SKM-1 treated with dmso at 0.1 percent for 144 hours (cell line): ENCODE measurements at regions not wholly inside any gene's neighbourhood (a gene's known extent, or its start where the extent isn't known, plus 50 kb on each side); places are given as distances from the start of the nearest gene placed in this dataset.

Source experiments
- DNase-seq: peaks from one replicate; lab custom pipeline; 2025; ENCODE audit not compliant: unreplicated experiment; lab: John Stamatoyannopoulos, UW

GRCh38 chr5:74918232-74918669 lies 52.1 kb upstream of the FAM169A start:
- no peak for DNase-seq

- no peak for DNase-seq
These were observed 50.9 kb upstream of the FAM169A start for GRCh38 chr5:74916831-74917710.
